H1 (cell line): ENCODE measurements at regions not wholly inside any gene's neighbourhood (a gene's known extent, or its start where the extent isn't known, plus 50 kb on each side); places are given as distances from the start of the nearest gene placed in this dataset.

ENCODE experiments used
- CREB1 ChIP-seq: IDR thresholded peaks from 2 replicates; pipeline ENCODE4 v1.6.1; 2012; ENCODE audit warnings: inconsistent platforms
- RAD21 ChIP-seq, 2 experiments: IDR thresholded peaks in 1 of 2; conservative IDR thresholded peaks in 1 of 2; 2 replicates each; pipeline ENCODE4 v1.6.1; 2011; ENCODE audit warnings: low read depth in 2 of 2, low read length in 2 of 2, improper control_type of control experiment in 1 of 2, inconsistent platforms in 1 of 2, mild to moderate bottlenecking in 1 of 2, moderate library complexity in 1 of 2
- SP2 ChIP-seq: IDR thresholded peaks from 2 replicates; pipeline ENCODE4 v1.6.1; 2012; ENCODE audit warnings: mild to moderate bottlenecking, low read length, inconsistent platforms
- TF ChIP-seq, protein P1 (sequence below), 3 experiments: IDR thresholded peaks; 1 replicate in 2 of 3; 2 replicates in 1 of 3; pipeline versions ENCODE4 v1.5.1 to v1.6.1; 2011; ENCODE audit warnings: low read length in 3 of 3, mild to moderate bottlenecking in 3 of 3, inconsistent platforms in 2 of 3, low read depth in 1 of 3, moderate library complexity in 1 of 3; ENCODE audit not compliant: insufficient read depth in 1 of 3; ENCODE audit errors: control extremely low read depth in 1 of 3

- TF ChIP-seq, protein P1, sequence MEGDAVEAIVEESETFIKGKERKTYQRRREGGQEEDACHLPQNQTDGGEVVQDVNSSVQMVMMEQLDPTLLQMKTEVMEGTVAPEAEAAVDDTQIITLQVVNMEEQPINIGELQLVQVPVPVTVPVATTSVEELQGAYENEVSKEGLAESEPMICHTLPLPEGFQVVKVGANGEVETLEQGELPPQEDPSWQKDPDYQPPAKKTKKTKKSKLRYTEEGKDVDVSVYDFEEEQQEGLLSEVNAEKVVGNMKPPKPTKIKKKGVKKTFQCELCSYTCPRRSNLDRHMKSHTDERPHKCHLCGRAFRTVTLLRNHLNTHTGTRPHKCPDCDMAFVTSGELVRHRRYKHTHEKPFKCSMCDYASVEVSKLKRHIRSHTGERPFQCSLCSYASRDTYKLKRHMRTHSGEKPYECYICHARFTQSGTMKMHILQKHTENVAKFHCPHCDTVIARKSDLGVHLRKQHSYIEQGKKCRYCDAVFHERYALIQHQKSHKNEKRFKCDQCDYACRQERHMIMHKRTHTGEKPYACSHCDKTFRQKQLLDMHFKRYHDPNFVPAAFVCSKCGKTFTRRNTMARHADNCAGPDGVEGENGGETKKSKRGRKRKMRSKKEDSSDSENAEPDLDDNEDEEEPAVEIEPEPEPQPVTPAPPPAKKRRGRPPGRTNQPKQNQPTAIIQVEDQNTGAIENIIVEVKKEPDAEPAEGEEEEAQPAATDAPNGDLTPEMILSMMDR (IDR thresholded peaks at IDR 0.05; ENCODE audit: control extremely low read depth in 1 of 3, insufficient read depth in 1 of 3, low read depth in 1 of 3, low read length in 3 of 3), result no peak
- TF ChIP-seq SP2, result no peak
- TF ChIP-seq RAD21 (IDR thresholded peaks at IDR 0.05 in 1 of 2, conservative IDR thresholded peaks at IDR 0.05 in 1 of 2; ENCODE audit: low read depth in 2 of 2, low read length in 2 of 2), result no peak
- no peak for TF ChIP-seq CREB1
Measured at GRCh38 chr3:110811050-110811449, 260.6 kb upstream of the NECTIN3 start (continued).
